HCT116 (cell line): ENCODE measurements at regions not wholly inside any gene's neighbourhood (a gene's known extent, or its start where the extent isn't known, plus 50 kb on each side); places are given as distances from the start of the nearest gene placed in this dataset.

Experiments
- CTCF ChIP-seq, 3 experiments: fragments of 200-600 bp in 1 of 3; sonication (generic) in 1 of 3; IDR thresholded peaks in 2 of 3; conservative IDR thresholded peaks in 1 of 3; 2 replicates each; pipeline ENCODE4 v1.5.1; 2012 to 2017; ENCODE audit warnings: low read depth in 2 of 3, low read length in 2 of 3, antibody characterized with exemption in 1 of 3, borderline replicate concordance in 1 of 3, control low read depth in 1 of 3, mild to moderate bottlenecking in 1 of 3, mixed read lengths in 1 of 3, mixed run types in 1 of 3, moderate library complexity in 1 of 3; ENCODE audit not compliant: insufficient read depth in 1 of 3
- POLR2AphosphoS5 ChIP-seq: IDR thresholded peaks from 2 replicates; pipeline ENCODE4 v1.6.1; 2011; ENCODE audit warnings: mild to moderate bottlenecking, low read depth, low read length, moderate library complexity
- SIN3A ChIP-seq: IDR thresholded peaks from 2 replicates; pipeline ENCODE4 v1.6.1; 2012; ENCODE audit warnings: low read depth

DNA sequence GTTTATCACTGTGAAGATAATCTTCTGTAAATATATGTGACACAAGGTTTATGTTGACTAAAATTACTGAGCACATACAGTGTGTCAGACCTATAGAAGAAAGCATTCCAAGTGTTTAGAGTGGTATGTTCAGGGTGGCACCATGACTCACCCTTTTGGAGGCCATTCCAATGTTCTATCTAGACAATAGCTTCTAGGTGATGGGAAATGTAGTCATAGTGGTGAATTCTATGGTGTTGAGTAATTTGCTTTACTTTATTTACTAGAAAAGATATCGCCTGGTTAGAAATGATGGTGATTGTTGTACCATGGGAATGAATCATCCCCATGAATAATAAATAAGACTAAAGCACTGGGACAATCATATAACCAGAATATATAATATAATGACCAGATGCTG lies 72.9 kb upstream of the OR4C15 start:
- TF ChIP-seq POLR2AphosphoS5: no peak
- no peak for TF ChIP-seq CTCF (IDR thresholded peaks at IDR 0.05 in 2 of 3, conservative IDR thresholded peaks at IDR 0.05 in 1 of 3; ENCODE audit: borderline replicate concordance in 1 of 3, insufficient read depth in 1 of 3, low read depth in 2 of 3, low read length in 2 of 3)
- no peak for TF ChIP-seq SIN3A
